Common myeloid progenitor, CD34-positive (primary cell): ENCODE measurements at regions not wholly inside any gene's neighbourhood (a gene's known extent, or its start where the extent isn't known, plus 50 kb on each side); places are given as distances from the start of the nearest gene placed in this dataset.

ENCODE experiments used
- CTCF ChIA-PET: fragments of 350-600 bp; sonication (Branson Sonifier 250); formaldehyde crosslinking; loops from one replicate; lab custom pipeline; 2021; ENCODE audit warnings: antibody characterized with exemption; lab: Charles Lee
- POLR2A ChIA-PET: fragments of 350-600 bp; sonication (Branson Sonifier 250); formaldehyde crosslinking; loops from one replicate; lab custom pipeline; 2021; ENCODE audit warnings: antibody characterized with exemption; lab: Charles Lee
- DNase-seq, 3 donors: peaks; one replicate each; pipeline versions ENCODE4 v3.0.0 to v3.0.0-alpha.2; 2013
- H3K27ac ChIP-seq, 2 experiments: 1 replicate in 1 of 2; 2 replicates in 1 of 2; pipeline ENCODE4 v1.7.0; 2013; ENCODE audit warnings: inconsistent platforms in 2 of 2, low read length in 2 of 2, mild to moderate bottlenecking in 2 of 2, low read depth in 1 of 2, moderate library complexity in 1 of 2; ENCODE audit not compliant: severe bottlenecking in 2 of 2, insufficient read depth in 1 of 2, poor library complexity in 1 of 2
- H3K27me3 ChIP-seq, 5 experiments: replicated peaks in 2 of 5; 1 replicate in 3 of 5; 2 replicates in 2 of 5; pipeline versions ENCODE4 v1.6.1 to v1.7.0; 2013; ENCODE audit warnings: low read length in 4 of 5, mild to moderate bottlenecking in 2 of 5, moderate library complexity in 2 of 5, inconsistent platforms in 1 of 5; ENCODE audit not compliant: insufficient read depth in 5 of 5, control insufficient read depth in 4 of 5
- H3K36me3 ChIP-seq, 4 experiments: 1 replicate in 2 of 4; 2 replicates in 2 of 4; pipeline versions ENCODE4 v1.6.1 to v1.7.0; 2013; ENCODE audit warnings: low read length in 3 of 4, control low read depth in 1 of 4, mild to moderate bottlenecking in 1 of 4; ENCODE audit not compliant: control insufficient read depth in 4 of 4, insufficient read depth in 4 of 4
- H3K4me1 ChIP-seq, 4 experiments: 1 replicate in 3 of 4; 2 replicates in 1 of 4; pipeline versions ENCODE4 v1.6.1 to v1.7.1; 2013; ENCODE audit warnings: low read length in 3 of 4, mild to moderate bottlenecking in 3 of 4, control low read depth in 1 of 4, inconsistent platforms in 1 of 4, moderate library complexity in 1 of 4; ENCODE audit not compliant: control insufficient read depth in 4 of 4, insufficient read depth in 4 of 4; ENCODE audit errors: control extremely low read depth in 1 of 4
- H3K4me3 ChIP-seq, 7 experiments: 1 replicate in 4 of 7; 2 replicates in 3 of 7; pipeline versions ENCODE4 v1.5.1 to v1.7.0; 2013; ENCODE audit warnings: mild to moderate bottlenecking in 7 of 7, low read length in 6 of 7, moderate library complexity in 6 of 7, inconsistent platforms in 2 of 7, low read depth in 2 of 7, control low read depth in 1 of 7; ENCODE audit not compliant: insufficient read depth in 4 of 7, control insufficient read depth in 1 of 7; ENCODE audit errors: extremely low read depth in 1 of 7
- H3K9me3 ChIP-seq, 5 experiments: 1 replicate in 4 of 5; 2 replicates in 1 of 5; pipeline versions ENCODE4 v1.6.1 to v1.7.1; 2013; ENCODE audit warnings: low read length in 4 of 5, mild to moderate bottlenecking in 2 of 5, inconsistent platforms in 1 of 5, low read depth in 1 of 5, moderate library complexity in 1 of 5; ENCODE audit not compliant: control insufficient read depth in 4 of 5, insufficient read depth in 2 of 5; ENCODE audit errors: control extremely low read depth in 1 of 5
- WGBS: methylation state at CpG from one replicate; pipeline ENCODE4 v1.1.5; 2013; ENCODE audit not compliant: insufficient coverage; 5-methylcytosine and 5-hydroxymethylcytosine counted together

- Histone ChIP-seq H3K36me3 (no peaks in the 10 kb centered on the region), H3K9me3 (no peaks in the 10 kb centered on the region), H3K4me1 (no peaks in the 10 kb centered on the region), H3K27me3 (no peaks in the 10 kb centered on the region), H3K4me3 (no peak overlapping the region), H3K27ac (no peak overlapping the region)
- ChIA-PET CTCF (no interaction called here), POLR2A (no interaction called here)
- DNase-seq: no peak
- WGBS: 33% methylated on average over 1 of the region's 2 CpGs
Measured at GRCh38 chr4:124429746-124430250, 282.7 kb downstream of the ANKRD50 start.

- 89% methylated on average over 1 of the region's 2 CpGs for WGBS
- CTCF ChIA-PET: interaction anchor here (1.0 to 1.6 kb wide), 2 partner anchors 11 to 15 kb away, joined by 3 read pairs; no protein-coding TSS in a partner anchor
- Histone ChIP-seq H3K4me1 (no peaks in the 10 kb centered on the region), H3K4me3 (no peak overlapping the region), H3K27me3 (no peaks in the 10 kb centered on the region), H3K9me3 (no peaks in the 10 kb centered on the region), H3K36me3 (no peaks in the 10 kb centered on the region), H3K27ac (no peak overlapping the region)
- DNase-seq: no peak
- POLR2A ChIA-PET: no interaction called here
Measured at GRCh38 chr4:124431653-124432192, 280.8 kb downstream of the ANKRD50 start.

GRCh38 chr4:124432500-124432899 lies 280.0 kb downstream of the ANKRD50 start:
- H3K9me3 ChIP-seq: no peaks in the 10 kb centered on the region
- CTCF ChIA-PET: no interaction called here
- no peaks in the 10 kb centered on the region for H3K4me1 ChIP-seq
- DNase-seq: no peak
- POLR2A ChIA-PET: no interaction called here
- no peak overlapping the region for H3K4me3 ChIP-seq
- no peaks in the 10 kb centered on the region for H3K36me3 ChIP-seq
- H3K27ac ChIP-seq: no peak overlapping the region
- no peaks in the 10 kb centered on the region for H3K27me3 ChIP-seq
- no CpG with 5 or more reads among the region's 4 CpGs for WGBS

GRCh38 chr4:124433044-124433443 lies 279.5 kb downstream of the ANKRD50 start:
- Histone ChIP-seq H3K4me3 (no peak overlapping the region), H3K9me3 (no peaks in the 10 kb centered on the region), H3K4me1 (no peaks in the 10 kb centered on the region), H3K36me3 (no peaks in the 10 kb centered on the region), H3K27ac (no peak overlapping the region), H3K27me3 (no peaks in the 10 kb centered on the region)
- POLR2A ChIA-PET: no interaction called here
- WGBS: 100% methylated on average over 1 of the region's 3 CpGs
- DNase-seq: no peak
- CTCF ChIA-PET: no interaction called here

GRCh38 chr4:124433500-124433899 lies 279.0 kb downstream of the ANKRD50 start:
- WGBS: 93% methylated on average over 7 of the region's 8 CpGs
- POLR2A ChIA-PET: no interaction called here

GRCh38 chr4:124435274-124435950 lies 277.1 kb downstream of the ANKRD50 start:
- no peaks in the 10 kb centered on the region for H3K9me3 ChIP-seq
- H3K27me3 ChIP-seq: no peaks in the 10 kb centered on the region
- no peak for DNase-seq
- WGBS: 96% methylated on average over 2 of the region's 2 CpGs
- H3K27ac ChIP-seq: no peak overlapping the region
- ChIA-PET POLR2A (no interaction called here), CTCF (no interaction called here)
- no peak overlapping the region for H3K4me3 ChIP-seq
- no peaks in the 10 kb centered on the region for H3K36me3 ChIP-seq
- no peaks in the 10 kb centered on the region for H3K4me1 ChIP-seq

More at GRCh38 chr4:124433500-124433899, 279.0 kb downstream of the ANKRD50 start:
- Histone ChIP-seq H3K9me3 (no peaks in the 10 kb centered on the region), H3K36me3 (no peaks in the 10 kb centered on the region), H3K27ac (no peak overlapping the region), H3K4me1 (no peaks in the 10 kb centered on the region), H3K27me3 (no peaks in the 10 kb centered on the region), H3K4me3 (no peak overlapping the region)
- DNase-seq: no peak
- CTCF ChIA-PET: no interaction called here

GRCh38 chr4:124437853-124438495 lies 274.6 kb downstream of the ANKRD50 start:
- ChIA-PET CTCF (no interaction called here), POLR2A (no interaction called here)
- Histone ChIP-seq H3K9me3 (no peaks in the 10 kb centered on the region), H3K36me3 (no peaks in the 10 kb centered on the region), H3K4me1 (no peaks in the 10 kb centered on the region), H3K4me3 (no peak overlapping the region), H3K27me3 (no peaks in the 10 kb centered on the region), H3K27ac (no peak overlapping the region)
- no peak for DNase-seq
